ENCODE measurements at regions not wholly inside any gene's neighbourhood (a gene's known extent, or its start where the extent isn't known, plus 50 kb on each side); places are given as distances from the start of the nearest gene placed in this dataset.
A peak's percentile ranks its signal among the peaks of the same experiment; 100 is the strongest.
"Not testable (repeated sequence)": the region's sequence is repeated elsewhere in the genome, so short reads cannot be mapped to it uniquely, and the experiment has no call there.

GRCh38 chr2:200189964-200190363, 116.5 kb upstream of the SPATS2L start:
- no peak overlapping the region for H3K4me3 ChIP-seq (ENCODE audit: low read depth, low read length)
- peak; percentile 10 for DNase-seq (ENCODE audit: low read depth)
- no peak for TF ChIP-seq CTCF (conservative IDR thresholded peaks at IDR 0.05; ENCODE audit: low read depth, low read length)

- TF ChIP-seq CTCF (conservative IDR thresholded peaks at IDR 0.05; ENCODE audit: low read depth, low read length) = no peak
- DNase-seq (ENCODE audit: low read depth) = no peak
- H3K4me3 ChIP-seq (ENCODE audit: low read depth, low read length) = no peak overlapping the region
These were observed 113.2 kb upstream of the SPATS2L start for GRCh38 chr2:200193331-200193730.

GRCh38 chr2:200193791-200194190, 112.7 kb upstream of the SPATS2L start:
- TF ChIP-seq CTCF (conservative IDR thresholded peaks at IDR 0.05; ENCODE audit: low read depth, low read length) = no peak
- H3K4me3 ChIP-seq (ENCODE audit: low read depth, low read length) = no peak overlapping the region
- DNase-seq (ENCODE audit: low read depth) = no peak

- no peak for TF ChIP-seq CTCF (conservative IDR thresholded peaks at IDR 0.05; ENCODE audit: low read depth, low read length)
- H3K4me3 ChIP-seq (ENCODE audit: low read depth, low read length) = no peak overlapping the region
- DNase-seq (ENCODE audit: low read depth) = no peak
These were observed 111.7 kb upstream of the SPATS2L start for GRCh38 chr2:200194746-200195145.

- H3K4me3 ChIP-seq (ENCODE audit: low read depth, low read length) = no peak overlapping the region
- no peak for TF ChIP-seq CTCF (conservative IDR thresholded peaks at IDR 0.05; ENCODE audit: low read depth, low read length)
- DNase-seq (ENCODE audit: low read depth) = no peak
These were observed 107.5 kb upstream of the SPATS2L start for GRCh38 chr2:200199005-200199404.

- no peak for TF ChIP-seq CTCF (conservative IDR thresholded peaks at IDR 0.05; ENCODE audit: low read depth, low read length)
- no peak for DNase-seq (ENCODE audit: low read depth)
These were observed 106.8 kb upstream of the SPATS2L start for GRCh38 chr2:200199576-200200263.

GRCh38 chr2:200201839-200202238, 104.7 kb upstream of the SPATS2L start:
- H3K4me3 ChIP-seq (ENCODE audit: low read depth, low read length); DNase-seq (ENCODE audit: low read depth): not testable (repeated sequence)

More at GRCh38 chr2:200199576-200200263, 106.8 kb upstream of the SPATS2L start:
- no peak overlapping the region for H3K4me3 ChIP-seq (ENCODE audit: low read depth, low read length)

Measured in choroid plexus epithelial cell (primary cell).